Activated B cell treated with CpG ODN at 0.5 μM for 24 hours (primary cell): ENCODE measurements at regions not wholly inside any gene's neighbourhood (a gene's known extent, or its start where the extent isn't known, plus 50 kb on each side); places are given as distances from the start of the nearest gene placed in this dataset.

Experiments
- ATAC-seq: fragments of 200-7000 bp; cut with Tn5 transposase; one replicate; pipeline ENCODE4 v1.10.0; 2021; ENCODE audit warnings: low read depth, mild to moderate bottlenecking, moderate library complexity
- CTCF ChIA-PET: fragments of 350-600 bp; sonication (Branson Sonifier 250); formaldehyde crosslinking; loops from one replicate; lab custom pipeline; 2021; ENCODE audit warnings: antibody characterized with exemption; lab: Charles Lee
- POLR2A ChIA-PET: fragments of 350-600 bp; sonication (Branson Sonifier 250); formaldehyde crosslinking; loops from one replicate; lab custom pipeline; 2021; ENCODE audit warnings: antibody characterized with exemption; lab: Charles Lee
- DNase-seq: peaks from one replicate; pipeline ENCODE4 v3.0.0; 2022
- H3K27ac Mint-ChIP-seq: one replicate; pipeline ENCODE4 v1.8.0; 2020; ENCODE audit warnings: mixed read lengths
- H3K27me3 Mint-ChIP-seq: one replicate; pipeline ENCODE4 v1.8.0; 2021; ENCODE audit warnings: mixed read lengths
- H3K36me3 Mint-ChIP-seq: one replicate; pipeline ENCODE4 v1.8.0; 2021; ENCODE audit warnings: low read depth, mixed read lengths
- H3K4me1 Mint-ChIP-seq: one replicate; pipeline ENCODE4 v1.8.0; 2021; ENCODE audit warnings: mixed read lengths
- H3K4me3 Mint-ChIP-seq: one replicate; pipeline ENCODE4 v1.8.0; 2020; ENCODE audit warnings: mild to moderate bottlenecking, mixed read lengths
- H3K9me3 Mint-ChIP-seq: one replicate; pipeline ENCODE4 v1.8.0; 2020; ENCODE audit warnings: mixed read lengths
- intact Hi-C: fragments of 100-400 bp; cut with micrococcal nuclease; formaldehyde crosslinking; loops from one replicate; pipeline ENCODE4 v1.15.1; 2024
- TF ChIP-seq, protein P1 (sequence below): fragments of 200-600 bp; IDR thresholded peaks from one replicate; pipeline ENCODE4 v1.8.0; 2022; ENCODE audit warnings: antibody characterized with exemption, mild to moderate bottlenecking

GRCh38 chr14:34234258-34234657 lies 227.8 kb downstream of the SPTSSA start:
- TF ChIP-seq, protein P1, sequence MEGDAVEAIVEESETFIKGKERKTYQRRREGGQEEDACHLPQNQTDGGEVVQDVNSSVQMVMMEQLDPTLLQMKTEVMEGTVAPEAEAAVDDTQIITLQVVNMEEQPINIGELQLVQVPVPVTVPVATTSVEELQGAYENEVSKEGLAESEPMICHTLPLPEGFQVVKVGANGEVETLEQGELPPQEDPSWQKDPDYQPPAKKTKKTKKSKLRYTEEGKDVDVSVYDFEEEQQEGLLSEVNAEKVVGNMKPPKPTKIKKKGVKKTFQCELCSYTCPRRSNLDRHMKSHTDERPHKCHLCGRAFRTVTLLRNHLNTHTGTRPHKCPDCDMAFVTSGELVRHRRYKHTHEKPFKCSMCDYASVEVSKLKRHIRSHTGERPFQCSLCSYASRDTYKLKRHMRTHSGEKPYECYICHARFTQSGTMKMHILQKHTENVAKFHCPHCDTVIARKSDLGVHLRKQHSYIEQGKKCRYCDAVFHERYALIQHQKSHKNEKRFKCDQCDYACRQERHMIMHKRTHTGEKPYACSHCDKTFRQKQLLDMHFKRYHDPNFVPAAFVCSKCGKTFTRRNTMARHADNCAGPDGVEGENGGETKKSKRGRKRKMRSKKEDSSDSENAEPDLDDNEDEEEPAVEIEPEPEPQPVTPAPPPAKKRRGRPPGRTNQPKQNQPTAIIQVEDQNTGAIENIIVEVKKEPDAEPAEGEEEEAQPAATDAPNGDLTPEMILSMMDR, result no peak
- DNase-seq (no peak), ATAC-seq (no peak)
- H3K27ac Mint-ChIP-seq, result no peak overlapping the region
- intact Hi-C loops, result no loop called here
- H3K4me3 Mint-ChIP-seq, result no peak overlapping the region
- H3K36me3 Mint-ChIP-seq, result no peaks in the 10 kb centered on the region
- peaks cover 2% of the 10 kb centered on the region for H3K27me3 Mint-ChIP-seq
- POLR2A ChIA-PET, result no interaction called here
- peaks cover 4% of the 10 kb centered on the region for H3K9me3 Mint-ChIP-seq
- no peaks in the 10 kb centered on the region for H3K4me1 Mint-ChIP-seq
- CTCF ChIA-PET, result no interaction called here

GRCh38 chr14:34233619-34234018 lies 228.4 kb downstream of the SPTSSA start:
- Mint-ChIP-seq H3K4me1 (no peaks in the 10 kb centered on the region), H3K36me3 (no peaks in the 10 kb centered on the region), H3K27me3 (peaks cover 2% of the 10 kb centered on the region), H3K9me3 (peaks cover 4% of the 10 kb centered on the region), H3K4me3 (no peak overlapping the region), H3K27ac (no peak overlapping the region)
- ChIA-PET POLR2A (no interaction called here), CTCF (no interaction called here)
- TF ChIP-seq, protein P1, result no peak
- DNase-seq (no peak), ATAC-seq (no peak)
- intact Hi-C loops, result no loop called here

GRCh38 chr14:34232790-34233189 lies 229.2 kb downstream of the SPTSSA start:
- intact Hi-C loops, result no loop called here
- no peak overlapping the region for H3K4me3 Mint-ChIP-seq
- H3K27me3 Mint-ChIP-seq, result peaks cover 2% of the 10 kb centered on the region
- no peaks in the 10 kb centered on the region for H3K4me1 Mint-ChIP-seq
- H3K36me3 Mint-ChIP-seq, result no peaks in the 10 kb centered on the region
- H3K9me3 Mint-ChIP-seq, result peaks cover 4% of the 10 kb centered on the region
- ChIA-PET CTCF (no interaction called here), POLR2A (no interaction called here)
- DNase-seq (no peak), ATAC-seq (no peak)
- H3K27ac Mint-ChIP-seq, result no peak overlapping the region
- TF ChIP-seq, protein P1, result no peak

DNA sequence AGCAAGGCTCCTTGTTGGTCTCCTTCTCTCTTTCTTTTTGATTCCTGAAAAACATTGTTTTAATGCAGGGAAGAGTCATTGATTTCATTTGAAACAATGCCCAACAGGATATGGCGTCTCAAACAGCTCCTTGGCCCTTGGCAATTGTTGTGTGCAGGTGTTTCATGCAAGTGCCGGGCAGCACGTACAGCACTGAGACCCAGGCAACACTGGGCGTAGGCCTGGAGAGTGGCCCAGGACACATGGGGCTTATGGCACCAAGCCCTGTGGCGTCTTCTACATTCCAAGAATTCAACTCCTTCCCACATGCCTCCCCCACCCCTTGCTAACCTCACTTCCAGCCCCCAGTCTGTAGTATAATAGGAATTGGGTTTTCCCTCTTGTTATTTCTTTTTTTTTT lies 230.4 kb downstream of the SPTSSA start:
- no peak overlapping the region for H3K4me3 Mint-ChIP-seq
- DNase-seq (no peak), ATAC-seq (no peak)
- H3K27me3 Mint-ChIP-seq, result no peaks in the 10 kb centered on the region
- CTCF ChIA-PET, result no interaction called here
- H3K27ac Mint-ChIP-seq, result no peak overlapping the region
- POLR2A ChIA-PET, result no interaction called here
- H3K9me3 Mint-ChIP-seq, result peaks cover 4% of the 10 kb centered on the region
- TF ChIP-seq, protein P1, result no peak
- H3K36me3 Mint-ChIP-seq, result no peaks in the 10 kb centered on the region
- intact Hi-C loops, result no loop called here
- H3K4me1 Mint-ChIP-seq, result no peaks in the 10 kb centered on the region

DNA sequence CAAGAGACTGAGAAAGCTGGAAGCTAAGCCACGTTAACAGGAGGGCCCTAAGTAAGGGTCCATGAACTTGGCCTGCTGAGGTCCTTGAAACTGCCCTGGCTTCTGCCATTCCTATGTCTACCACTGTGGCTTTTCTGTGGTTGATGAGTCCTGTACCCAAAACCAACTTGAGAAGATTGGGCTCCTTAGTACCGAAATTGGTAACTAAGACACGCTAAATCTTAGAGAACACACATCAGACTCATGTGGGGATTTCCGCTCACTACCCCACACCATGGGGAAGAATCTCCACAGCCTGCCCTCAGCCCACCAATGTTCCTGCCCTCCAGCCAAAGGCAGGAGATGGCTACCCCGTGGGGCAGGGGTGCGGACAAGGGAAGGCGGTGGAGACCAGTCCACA lies 232.9 kb downstream of the SPTSSA start:
- Mint-ChIP-seq H3K27me3 (no peaks in the 10 kb centered on the region), H3K4me3 (no peak overlapping the region), H3K9me3 (peaks cover 4% of the 10 kb centered on the region), H3K36me3 (no peaks in the 10 kb centered on the region), H3K27ac (no peak overlapping the region), H3K4me1 (no peaks in the 10 kb centered on the region)
- ATAC-seq, result no peak
- POLR2A ChIA-PET, result no interaction called here
- TF ChIP-seq, protein P1, result no peak
- DNase-seq, result no peak
- intact Hi-C loops, result no loop called here
- CTCF ChIA-PET, result no interaction called here
